ENCODE measurements at regions not wholly inside any gene's neighbourhood (a gene's known extent, or its start where the extent isn't known, plus 50 kb on each side); places are given as distances from the start of the nearest gene placed in this dataset.

- Mint-ChIP-seq H3K4me3 (ENCODE audit: unreplicated experiment) (no peak overlapping the region), H3K27me3 (ENCODE audit: low read depth, unreplicated experiment) (no peaks in the 10 kb centered on the region), H3K4me1 (ENCODE audit: low read depth, unreplicated experiment) (no peaks in the 10 kb centered on the region), H3K36me3 (ENCODE audit: low read depth, unreplicated experiment) (no peaks in the 10 kb centered on the region), H3K27ac (ENCODE audit: unreplicated experiment) (no peak overlapping the region), H3K9me3 (ENCODE audit: unreplicated experiment) (no peaks in the 10 kb centered on the region)
- H4K20me1 ChIP-seq (ENCODE audit: insufficient read depth, low read length): no peaks in the 10 kb centered on the region
- H3K4me1 ChIP-seq (ENCODE audit: insufficient read depth, low read length): no peaks in the 10 kb centered on the region
- no peak for DNase-seq (ENCODE audit: low read depth)
- H3K36me3 ChIP-seq (ENCODE audit: insufficient read depth, low read length): no peaks in the 10 kb centered on the region
- TF ChIP-seq EZH2 (IDR thresholded peaks at IDR 0.05; ENCODE audit: insufficient read depth, low read length): no peak
- TF ChIP-seq CTCF (IDR thresholded peaks at IDR 0.05; ENCODE audit: insufficient read depth, low read depth, low read length): no peak
- no peak overlapping the region for H2AFZ ChIP-seq (ENCODE audit: low read depth, low read length)
- no peak overlapping the region for H3K9ac ChIP-seq (ENCODE audit: low read length)
- H3K4me3 ChIP-seq (ENCODE audit: insufficient read depth, low read depth, low read length): no peak overlapping the region
- H3K9me3 ChIP-seq (ENCODE audit: insufficient read depth, low read depth, low read length): peaks cover 2% of the 10 kb centered on the region
- no peaks in the 10 kb centered on the region for H3K79me2 ChIP-seq (ENCODE audit: insufficient read depth, low read length)
- H3K27me3 ChIP-seq (ENCODE audit: insufficient read depth, low read length): no peaks in the 10 kb centered on the region
- no peak for FAIRE-seq
- H3K4me2 ChIP-seq (ENCODE audit: low read length): no peak overlapping the region
- H3K27ac ChIP-seq (ENCODE audit: low read depth, low read length): no peak overlapping the region
These were observed 843.6 kb upstream of the POT1 start for GRCh38 chr7:125773113-125773785.

DNA sequence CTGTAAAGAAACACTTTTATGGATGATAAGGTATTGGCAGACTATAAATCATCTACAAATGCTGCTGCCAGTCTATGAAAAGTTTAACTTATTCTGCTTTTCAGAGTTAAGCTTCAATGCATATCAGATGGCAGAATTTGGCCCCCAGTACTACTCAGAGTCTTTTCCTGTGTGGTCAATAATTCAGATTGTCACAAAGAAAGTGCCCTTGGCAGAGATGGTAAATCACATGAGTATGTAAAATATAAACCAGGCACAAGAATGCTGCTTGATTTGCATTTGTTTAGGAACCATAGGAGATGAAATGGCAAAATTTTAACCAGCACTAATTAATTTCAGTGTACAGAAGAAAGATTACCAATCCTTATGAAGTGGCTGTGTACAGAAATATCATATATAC lies 818.3 kb upstream of the POT1 start:
- H3K4me3 Mint-ChIP-seq (ENCODE audit: unreplicated experiment): no peak overlapping the region
- no peaks in the 10 kb centered on the region for H3K79me2 ChIP-seq (ENCODE audit: insufficient read depth, low read length)
- TF ChIP-seq EZH2 (IDR thresholded peaks at IDR 0.05; ENCODE audit: insufficient read depth, low read length) (no peak), CTCF (IDR thresholded peaks at IDR 0.05; ENCODE audit: insufficient read depth, low read depth, low read length) (no peak)
- H3K27ac ChIP-seq (ENCODE audit: low read depth, low read length): no peak overlapping the region
- H3K9me3 ChIP-seq (ENCODE audit: insufficient read depth, low read depth, low read length): no peaks in the 10 kb centered on the region
- FAIRE-seq: no peak
- no peaks in the 10 kb centered on the region for H3K27me3 ChIP-seq (ENCODE audit: insufficient read depth, low read length)
- H3K27me3 Mint-ChIP-seq (ENCODE audit: low read depth, unreplicated experiment): no peaks in the 10 kb centered on the region
- H2AFZ ChIP-seq (ENCODE audit: low read depth, low read length): no peak overlapping the region
- H3K9ac ChIP-seq (ENCODE audit: low read length): no peak overlapping the region
- H3K36me3 Mint-ChIP-seq (ENCODE audit: low read depth, unreplicated experiment): no peaks in the 10 kb centered on the region
- H3K36me3 ChIP-seq (ENCODE audit: insufficient read depth, low read length): no peaks in the 10 kb centered on the region
- no peak for DNase-seq (ENCODE audit: low read depth)
- no peaks in the 10 kb centered on the region for H3K4me1 ChIP-seq (ENCODE audit: insufficient read depth, low read length)
- H4K20me1 ChIP-seq (ENCODE audit: insufficient read depth, low read length): no peaks in the 10 kb centered on the region
- H3K4me1 Mint-ChIP-seq (ENCODE audit: low read depth, unreplicated experiment): no peaks in the 10 kb centered on the region
- H3K4me3 ChIP-seq (ENCODE audit: insufficient read depth, low read depth, low read length): no peak overlapping the region
- no peak overlapping the region for H3K4me2 ChIP-seq (ENCODE audit: low read length)
- H3K27ac Mint-ChIP-seq (ENCODE audit: unreplicated experiment): no peak overlapping the region
- H3K9me3 Mint-ChIP-seq (ENCODE audit: unreplicated experiment): peaks cover 3% of the 10 kb centered on the region

- Histone ChIP-seq H3K4me1 (ENCODE audit: insufficient read depth, low read length) (no peaks in the 10 kb centered on the region), H3K4me3 (ENCODE audit: insufficient read depth, low read depth, low read length) (no peak overlapping the region), H3K79me2 (ENCODE audit: insufficient read depth, low read length) (no peaks in the 10 kb centered on the region), H4K20me1 (ENCODE audit: insufficient read depth, low read length) (no peaks in the 10 kb centered on the region), H3K27ac (ENCODE audit: low read depth, low read length) (no peak overlapping the region), H3K9ac (ENCODE audit: low read length) (no peak overlapping the region), H2AFZ (ENCODE audit: low read depth, low read length) (no peak overlapping the region), H3K4me2 (ENCODE audit: low read length) (no peak overlapping the region), H3K9me3 (ENCODE audit: insufficient read depth, low read depth, low read length) (no peaks in the 10 kb centered on the region), H3K27me3 (ENCODE audit: insufficient read depth, low read length) (no peaks in the 10 kb centered on the region), H3K36me3 (ENCODE audit: insufficient read depth, low read length) (no peaks in the 10 kb centered on the region)
- H3K27ac Mint-ChIP-seq (ENCODE audit: unreplicated experiment): no peak overlapping the region
- no peaks in the 10 kb centered on the region for H3K27me3 Mint-ChIP-seq (ENCODE audit: low read depth, unreplicated experiment)
- H3K4me3 Mint-ChIP-seq (ENCODE audit: unreplicated experiment): no peak overlapping the region
- H3K4me1 Mint-ChIP-seq (ENCODE audit: low read depth, unreplicated experiment): no peaks in the 10 kb centered on the region
- FAIRE-seq: no peak
- TF ChIP-seq EZH2 (IDR thresholded peaks at IDR 0.05; ENCODE audit: insufficient read depth, low read length) (no peak), CTCF (IDR thresholded peaks at IDR 0.05; ENCODE audit: insufficient read depth, low read depth, low read length) (no peak)
- H3K9me3 Mint-ChIP-seq (ENCODE audit: unreplicated experiment): peaks cover 3% of the 10 kb centered on the region
- H3K36me3 Mint-ChIP-seq (ENCODE audit: low read depth, unreplicated experiment): no peaks in the 10 kb centered on the region
- no peak for DNase-seq (ENCODE audit: low read depth)
These were observed 816.9 kb upstream of the POT1 start for GRCh38 chr7:125746510-125746909.

Data from astrocyte (in vitro differentiated cells and primary cell).